Endothelial cell of umbilical vein (primary cell): ENCODE measurements at regions not wholly inside any gene's neighbourhood (a gene's known extent, or its start where the extent isn't known, plus 50 kb on each side); places are given as distances from the start of the nearest gene placed in this dataset.

Experiments used
- BruUV-seq: library from RNA; stranded (reverse); fragments of 400-500 nt; replicated peaks from 2 replicates; lab custom pipeline; 2021; lab: Mats Ljungman, UMichigan
- CTCF ChIA-PET: fragments of 300-600, 350-600 bp; sonication (Branson Sonifier 250); formaldehyde crosslinking; loops from one replicate; lab custom pipeline; 2021; ENCODE audit warnings: antibody characterized with exemption, inconsistent platforms; lab: Charles Lee
- POLR2A ChIA-PET: fragments of 300-600, 350-600 bp; sonication (Branson Sonifier 250); formaldehyde crosslinking; loops from one replicate; lab custom pipeline; 2021; ENCODE audit warnings: antibody characterized with exemption, inconsistent platforms; lab: Charles Lee
- DNase-seq: peaks from one replicate; pipeline ENCODE4 v3.0.0-alpha.2; 2011; ENCODE audit warnings: low read depth, low spot score
- FAIRE-seq: peaks from 2 replicates; lab custom pipeline; 2011; peaks lifted over from hg19 to GRCh38; lab: Jason Lieb, UNC
- H2AFZ ChIP-seq: 2 replicates; pipeline ENCODE4 v1.6.0; 2012; ENCODE audit warnings: low read depth, low read length, control low read depth, inconsistent platforms
- H3K27ac ChIP-seq: 2 replicates; pipeline ENCODE4 v1.5.1; 2011; ENCODE audit warnings: low read depth, mild to moderate bottlenecking, control low read depth, low read length, moderate library complexity; ENCODE audit not compliant: insufficient read depth
- H3K27me3 ChIP-seq, 2 experiments: 2 replicates each; pipeline versions ENCODE4 v1.6.0 to v1.6.1; 2011; ENCODE audit warnings: low read length in 2 of 2, mixed read lengths in 1 of 2; ENCODE audit not compliant: control insufficient read depth in 2 of 2, insufficient read depth in 2 of 2
- H3K36me3 ChIP-seq, 2 experiments: 2 replicates in 1 of 2; 3 replicates in 1 of 2; pipeline ENCODE4 v1.5.1; 2011; ENCODE audit warnings: low read length in 2 of 2, mild to moderate bottlenecking in 1 of 2, moderate library complexity in 1 of 2; ENCODE audit not compliant: control insufficient read depth in 2 of 2, insufficient read depth in 2 of 2; ENCODE audit errors: extremely low read depth in 1 of 2
- H3K4me1 ChIP-seq: 3 replicates; pipeline ENCODE4 v1.5.1; 2011; ENCODE audit warnings: mild to moderate bottlenecking, low read length; ENCODE audit not compliant: control insufficient read depth, insufficient read depth; ENCODE audit errors: extremely low read depth
- H3K4me2 ChIP-seq: 2 replicates; pipeline ENCODE4 v1.6.1; 2011; ENCODE audit warnings: low read length, control low read depth, mixed read lengths; ENCODE audit not compliant: insufficient read depth
- H3K4me3 ChIP-seq, 3 experiments: fragments of 200-600 bp in 1 of 3; sonication (generic), shearing (Covaris generic) in 1 of 3; replicated peaks in 1 of 3; 2 replicates each; pipeline ENCODE4 v1.5.1; 2011 to 2016; ENCODE audit warnings: control low read depth in 3 of 3, low read length in 3 of 3, mild to moderate bottlenecking in 2 of 3, inconsistent platforms in 1 of 3, low read depth in 1 of 3, moderate library complexity in 1 of 3; ENCODE audit not compliant: insufficient read depth in 1 of 3
- H3K79me2 ChIP-seq: 2 replicates; pipeline ENCODE4 v1.6.0; 2012; ENCODE audit warnings: low read length, inconsistent platforms; ENCODE audit not compliant: control insufficient read depth, insufficient read depth
- H3K9ac ChIP-seq: replicated peaks from 2 replicates; pipeline ENCODE3; 2011; ENCODE audit warnings: low read length, control low read depth; ENCODE audit not compliant: insufficient read depth; ENCODE audit errors: extremely low read depth
- H3K9me1 ChIP-seq: replicated peaks from 3 replicates; pipeline ENCODE4 v1.6.0; 2011; ENCODE audit warnings: mild to moderate bottlenecking, low read length; ENCODE audit not compliant: control insufficient read depth, insufficient read depth; ENCODE audit errors: extremely low read depth
- H3K9me3 ChIP-seq: replicated peaks from 2 replicates; pipeline ENCODE4 v1.5.1; 2012; ENCODE audit warnings: low read length, inconsistent platforms; ENCODE audit not compliant: control insufficient read depth, insufficient read depth
- H4K20me1 ChIP-seq: replicated peaks from 2 replicates; pipeline ENCODE3; 2011; ENCODE audit warnings: mild to moderate bottlenecking, low read length; ENCODE audit not compliant: control insufficient read depth, insufficient read depth; ENCODE audit errors: extremely low read depth
- CTCF ChIP-seq, 2 donors: IDR thresholded peaks; 1 replicate in 1 of 2; 2 replicates in 1 of 2; pipeline ENCODE4 v1.5.1; 2011; ENCODE audit warnings: low read length in 2 of 2, mild to moderate bottlenecking in 2 of 2, moderate library complexity in 2 of 2, control low read depth in 1 of 2, inconsistent platforms in 1 of 2, low read depth in 1 of 2; ENCODE audit not compliant: insufficient read depth in 1 of 2; ENCODE audit errors: extremely low read depth in 1 of 2
- EZH2 ChIP-seq: IDR thresholded peaks from 2 replicates; pipeline ENCODE4 v1.6.1; 2012; ENCODE audit warnings: borderline replicate concordance, low read depth, mild to moderate bottlenecking, moderate library complexity, low read length, inconsistent platforms; ENCODE audit not compliant: severe bottlenecking
- FOS ChIP-seq: IDR thresholded peaks from 2 replicates; pipeline ENCODE4 v1.6.1; 2011; ENCODE audit warnings: mild to moderate bottlenecking, low read length, moderate library complexity, borderline replicate concordance; ENCODE audit not compliant: insufficient read depth
- GATA2 ChIP-seq: IDR thresholded peaks from 2 replicates; pipeline ENCODE4 v1.7.0; 2011; ENCODE audit warnings: low read depth, mild to moderate bottlenecking, moderate library complexity, mixed read lengths, low read length; ENCODE audit not compliant: insufficient read length, insufficient read depth
- JUN ChIP-seq: IDR thresholded peaks from 2 replicates; pipeline ENCODE4 v1.6.1; 2011; ENCODE audit warnings: borderline replicate concordance, low read depth; ENCODE audit not compliant: insufficient read length, insufficient read depth
- MAX ChIP-seq: IDR thresholded peaks from 2 replicates; pipeline ENCODE4 v1.6.1; 2011; ENCODE audit not compliant: insufficient read depth, insufficient read length
- MYC ChIP-seq: IDR thresholded peaks from one replicate; pipeline ENCODE4 v1.6.1; 2011; ENCODE audit warnings: mild to moderate bottlenecking, low read depth, low read length
- POLR2A ChIP-seq: IDR thresholded peaks from 2 replicates; pipeline ENCODE4 v1.6.1; 2012; ENCODE audit warnings: low read depth, mild to moderate bottlenecking, control low read depth, low read length
- POLR2AphosphoS5 ChIP-seq: IDR thresholded peaks from 2 replicates; pipeline ENCODE4 v1.6.1; 2012; ENCODE audit warnings: low read depth, mild to moderate bottlenecking, control low read depth, low read length, moderate library complexity; ENCODE audit not compliant: insufficient read depth
- dilution Hi-C: fragments of 300-500 bp; cut with MboI; formaldehyde crosslinking; loops from one replicate; pipeline ENCODE4 v1.15.0; 2019; ENCODE audit warnings: low sequenced_read_pairs; ENCODE audit not compliant: extremely low pct_ligation_motif_present
- intact Hi-C: fragments of 100-400 bp; cut with micrococcal nuclease; formaldehyde crosslinking; loops from one replicate; pipeline ENCODE4 v1.10.0; 2022

GRCh38 chr3:95082191-95082590 is 1019.3 kb downstream of the NSUN3 start:
- H3K27me3 ChIP-seq = no peaks in the 10 kb centered on the region
- ChIA-PET CTCF (no interaction called here), POLR2A (no interaction called here)
- intact Hi-C loops = no loop called here
- FAIRE-seq (no peak), DNase-seq (no peak)
- no peaks in the 10 kb centered on the region for H3K36me3 ChIP-seq
- no peaks in the 10 kb centered on the region for H3K9me3 ChIP-seq
- H3K9ac ChIP-seq = no peak overlapping the region
- no peak overlapping the region for H3K27ac ChIP-seq
- H2AFZ ChIP-seq = no peak overlapping the region
- BruUV-seq = no TSS peak
- TF ChIP-seq JUN (no peak), POLR2A (no peak), GATA2 (no peak), EZH2 (no peak), POLR2AphosphoS5 (no peak), MYC (no peak), CTCF (IDR thresholded peaks at IDR 0.05; ENCODE audit: extremely low read depth in 1 of 2, insufficient read depth in 1 of 2, low read depth in 1 of 2, low read length in 2 of 2) (no peak), FOS (no peak), MAX (no peak)
- H3K9me1 ChIP-seq = no peaks in the 10 kb centered on the region
- H3K79me2 ChIP-seq = no peaks in the 10 kb centered on the region
- dilution Hi-C loops = no loop called here
- H3K4me3 ChIP-seq = no peak overlapping the region
- no peaks in the 10 kb centered on the region for H3K4me1 ChIP-seq
- H3K4me2 ChIP-seq = no peak overlapping the region
- no peaks in the 10 kb centered on the region for H4K20me1 ChIP-seq
